GM12875 (cell line): ENCODE measurements at regions not wholly inside any gene's neighbourhood (a gene's known extent, or its start where the extent isn't known, plus 50 kb on each side); places are given as distances from the start of the nearest gene placed in this dataset.
"Not testable (repeated sequence)": the region's sequence is repeated elsewhere in the genome, so short reads cannot be mapped to it uniquely, and the experiment has no call there.

ENCODE experiments used
- H3K4me3 ChIP-seq: one replicate; pipeline ENCODE4 v1.5.1; 2011; ENCODE audit warnings: low read depth, low read length, control low read depth
- CTCF ChIP-seq: IDR thresholded peaks from 2 replicates; pipeline ENCODE4 v1.5.1; 2011; ENCODE audit warnings: low read depth, mild to moderate bottlenecking, control low read depth, inconsistent platforms, low read length, moderate library complexity, borderline replicate concordance; ENCODE audit not compliant: insufficient read depth

GRCh38 chr7:68839014-68839413 lies 759.3 kb upstream of the AUTS2 start:
- no peak for TF ChIP-seq CTCF
- H3K4me3 ChIP-seq = no peak overlapping the region

GRCh38 chr7:68840991-68841390 lies 757.3 kb upstream of the AUTS2 start:
- no peak overlapping the region for H3K4me3 ChIP-seq
- TF ChIP-seq CTCF = no peak

- not testable (repeated sequence) for H3K4me3 ChIP-seq
Observed at GRCh38 chr7:68843985-68844384, 754.3 kb upstream of the AUTS2 start.

- no peak for TF ChIP-seq CTCF
- H3K4me3 ChIP-seq = no peak overlapping the region
Observed at GRCh38 chr7:68846811-68847325, 751.4 kb upstream of the AUTS2 start.

GRCh38 chr7:68853254-68853653 lies 745.0 kb upstream of the AUTS2 start:
- no peak for TF ChIP-seq CTCF
- no peak overlapping the region for H3K4me3 ChIP-seq

GRCh38 chr7:68857571-68857970 lies 740.7 kb upstream of the AUTS2 start:
- H3K4me3 ChIP-seq = no peak overlapping the region
- TF ChIP-seq CTCF = no peak

- no peak overlapping the region for H3K4me3 ChIP-seq
- TF ChIP-seq CTCF = no peak
Observed at GRCh38 chr7:68858497-68858896, 739.8 kb upstream of the AUTS2 start.

GRCh38 chr7:68861171-68861570 lies 737.1 kb upstream of the AUTS2 start:
- TF ChIP-seq CTCF = no peak
- no peak overlapping the region for H3K4me3 ChIP-seq
